NCI-H1417 (cell line): ENCODE measurements at regions not wholly inside any gene's neighbourhood (a gene's known extent, or its start where the extent isn't known, plus 50 kb on each side); places are given as distances from the start of the nearest gene placed in this dataset.

ENCODE experiments used
- DNase-seq, 3 experiments: peaks; one replicate each; lab custom pipeline; 2025; lab: John Stamatoyannopoulos, UW

DNA sequence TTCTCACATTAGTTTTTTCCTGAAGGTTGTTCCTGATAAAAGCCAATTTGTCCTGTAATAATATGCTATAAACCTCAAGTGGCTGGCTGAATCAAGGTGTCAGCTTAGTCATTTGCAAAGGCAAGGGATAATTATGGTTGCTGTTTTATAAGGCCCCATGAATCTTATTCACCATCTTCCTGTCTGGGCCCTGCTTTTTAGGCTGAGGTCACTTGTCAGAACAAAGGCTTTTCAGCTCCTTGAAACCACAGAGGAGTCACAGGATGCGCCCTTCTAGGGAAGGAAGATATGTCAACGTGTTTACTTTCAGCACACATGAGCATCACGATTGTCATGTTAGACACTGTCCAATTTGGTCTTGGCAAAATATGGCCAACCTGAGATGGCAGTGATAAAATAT, 64.8 kb upstream of the NAA20 start:
- peak in 2 of 3 experiments; percentile 61 to 92 for DNase-seq

DNA sequence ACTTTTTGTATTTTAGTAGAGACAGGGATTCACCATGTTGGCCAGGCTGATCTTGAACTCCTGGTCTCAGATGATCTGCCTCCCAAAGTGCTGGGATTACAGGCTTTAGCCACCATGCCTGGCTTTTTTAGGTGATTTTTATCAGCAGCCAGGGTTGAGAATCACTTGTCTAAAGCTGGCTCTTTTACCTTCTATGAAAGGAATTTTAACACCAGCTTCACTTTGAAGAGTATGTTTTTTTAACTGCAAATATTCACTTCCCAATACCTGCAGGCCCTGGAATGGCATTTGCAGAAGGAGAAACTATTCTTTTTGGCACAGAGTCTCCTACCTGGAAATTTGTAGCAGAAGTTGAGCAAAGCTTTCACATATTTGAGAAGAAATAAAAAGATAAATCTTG, 63.6 kb upstream of the NAA20 start:
- DNase-seq = no peak

DNA sequence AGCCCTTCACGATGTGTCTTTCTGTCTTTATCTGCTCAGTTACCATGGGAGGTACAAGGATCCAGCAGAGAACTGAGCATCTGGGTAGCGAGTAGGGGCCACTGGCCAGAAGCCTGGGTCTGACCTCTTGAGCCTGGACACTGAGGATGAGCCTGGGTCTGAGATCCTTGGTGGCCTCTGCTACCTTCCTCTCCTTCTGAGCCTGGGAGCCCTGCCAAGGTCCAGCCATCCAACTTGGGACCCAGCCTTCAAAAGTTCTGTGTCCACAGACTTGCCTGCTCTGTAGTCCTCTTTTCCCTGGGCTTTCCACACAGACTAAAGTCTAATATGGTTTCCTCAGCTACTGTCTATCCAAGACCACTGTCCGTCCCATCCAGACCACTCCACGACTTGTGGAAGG, 60.2 kb upstream of the NAA20 start:
- DNase-seq = no peak

DNA sequence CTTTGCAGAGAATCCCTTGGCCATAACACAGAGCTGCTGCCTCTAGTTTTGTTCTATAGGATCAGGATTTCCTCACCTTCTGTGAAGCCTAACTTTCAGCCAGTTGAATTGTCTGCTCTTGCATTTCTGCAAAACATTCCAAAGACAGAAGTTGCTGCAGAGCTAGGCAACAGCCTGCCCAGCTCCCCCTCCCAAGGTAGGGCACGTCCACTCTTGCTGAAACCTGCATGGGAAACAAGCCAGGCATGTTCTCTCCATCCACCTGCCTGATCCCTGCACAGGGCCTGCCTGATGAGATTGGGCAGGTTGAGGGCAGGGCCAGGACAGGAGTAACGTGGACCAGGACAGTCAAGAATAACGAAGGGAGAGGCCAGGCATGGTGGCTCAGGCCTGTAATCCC, 58.9 kb upstream of the NAA20 start:
- no peak for DNase-seq

DNA sequence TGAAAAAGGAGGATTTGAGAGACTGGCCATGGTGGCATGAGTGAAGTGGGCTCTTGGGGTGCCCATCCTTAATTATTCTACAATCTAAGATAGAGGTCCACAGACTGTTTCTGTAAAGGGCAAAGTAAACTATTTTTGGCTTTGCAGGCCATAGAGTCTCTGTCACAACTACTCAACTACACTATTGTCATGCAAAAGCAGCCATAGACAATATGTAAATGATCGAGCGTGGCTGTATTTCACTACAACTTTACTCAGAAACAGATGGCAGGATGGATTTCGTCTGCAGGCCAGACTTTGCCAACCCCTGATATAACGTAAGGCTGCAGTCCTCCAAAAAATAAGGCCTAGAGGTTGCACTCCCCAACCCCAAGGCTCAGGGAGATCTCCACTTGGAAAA, 58.2 kb upstream of the NAA20 start:
- no peak for DNase-seq

DNA sequence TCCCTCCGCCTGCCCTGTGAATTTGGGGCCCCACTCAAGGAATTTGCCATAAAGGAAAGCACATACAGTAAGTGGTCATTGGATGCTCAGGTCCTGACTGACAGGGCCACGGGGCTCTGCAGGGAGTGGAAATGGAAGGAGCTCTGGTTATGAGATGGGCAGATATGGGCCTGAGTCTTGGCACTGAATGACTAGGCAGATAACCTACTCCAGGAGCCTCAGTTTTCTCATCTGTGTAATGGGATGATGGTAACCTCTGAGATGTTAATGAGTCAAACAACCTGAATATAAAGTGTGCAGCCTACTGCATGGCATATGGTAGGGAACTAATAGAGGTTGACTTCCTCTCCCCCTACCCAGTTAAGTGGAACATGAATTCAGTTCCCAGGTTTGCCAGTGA, 56.4 kb upstream of the NAA20 start:
- DNase-seq = no peak

DNA sequence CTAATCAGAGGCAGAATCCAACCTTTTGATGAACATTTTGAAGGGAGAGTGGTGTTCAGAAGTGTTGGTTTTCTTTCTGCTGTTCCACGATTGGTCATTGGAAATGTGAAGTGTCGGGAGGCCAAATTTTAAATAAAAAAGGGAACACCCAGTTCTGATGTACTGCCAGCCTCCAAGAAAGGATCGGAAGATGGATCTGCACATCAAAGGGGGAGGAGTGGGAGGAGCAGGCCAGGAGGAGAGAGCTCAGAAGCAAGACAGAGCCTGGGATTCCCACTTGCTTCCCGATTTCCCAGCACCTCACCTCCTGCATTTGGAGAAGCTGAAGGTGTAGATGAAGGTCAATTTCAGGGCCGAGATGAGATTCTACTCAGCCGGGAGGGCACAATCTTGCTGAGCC, 55.9 kb upstream of the NAA20 start:
- DNase-seq = no peak

DNA sequence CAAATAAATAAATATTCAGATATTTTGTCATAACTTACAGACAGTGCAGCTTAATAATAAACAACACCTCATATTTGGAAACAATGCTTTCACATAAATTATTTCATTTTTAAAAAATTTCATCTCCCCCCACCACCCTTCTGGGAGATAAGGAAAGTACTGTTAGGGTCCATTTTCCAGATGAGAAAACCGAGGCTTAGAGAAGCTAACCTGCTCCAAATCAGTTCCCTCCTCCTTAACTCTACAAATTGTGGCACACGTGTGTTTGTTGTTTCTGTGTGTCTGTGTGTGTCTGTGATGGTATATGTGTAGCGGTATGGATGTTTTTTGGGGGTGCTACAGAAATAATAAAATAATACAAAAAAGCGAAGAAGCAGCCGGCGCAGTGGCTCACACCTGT, 54.2 kb upstream of the NAA20 start:
- no peak for DNase-seq

DNA sequence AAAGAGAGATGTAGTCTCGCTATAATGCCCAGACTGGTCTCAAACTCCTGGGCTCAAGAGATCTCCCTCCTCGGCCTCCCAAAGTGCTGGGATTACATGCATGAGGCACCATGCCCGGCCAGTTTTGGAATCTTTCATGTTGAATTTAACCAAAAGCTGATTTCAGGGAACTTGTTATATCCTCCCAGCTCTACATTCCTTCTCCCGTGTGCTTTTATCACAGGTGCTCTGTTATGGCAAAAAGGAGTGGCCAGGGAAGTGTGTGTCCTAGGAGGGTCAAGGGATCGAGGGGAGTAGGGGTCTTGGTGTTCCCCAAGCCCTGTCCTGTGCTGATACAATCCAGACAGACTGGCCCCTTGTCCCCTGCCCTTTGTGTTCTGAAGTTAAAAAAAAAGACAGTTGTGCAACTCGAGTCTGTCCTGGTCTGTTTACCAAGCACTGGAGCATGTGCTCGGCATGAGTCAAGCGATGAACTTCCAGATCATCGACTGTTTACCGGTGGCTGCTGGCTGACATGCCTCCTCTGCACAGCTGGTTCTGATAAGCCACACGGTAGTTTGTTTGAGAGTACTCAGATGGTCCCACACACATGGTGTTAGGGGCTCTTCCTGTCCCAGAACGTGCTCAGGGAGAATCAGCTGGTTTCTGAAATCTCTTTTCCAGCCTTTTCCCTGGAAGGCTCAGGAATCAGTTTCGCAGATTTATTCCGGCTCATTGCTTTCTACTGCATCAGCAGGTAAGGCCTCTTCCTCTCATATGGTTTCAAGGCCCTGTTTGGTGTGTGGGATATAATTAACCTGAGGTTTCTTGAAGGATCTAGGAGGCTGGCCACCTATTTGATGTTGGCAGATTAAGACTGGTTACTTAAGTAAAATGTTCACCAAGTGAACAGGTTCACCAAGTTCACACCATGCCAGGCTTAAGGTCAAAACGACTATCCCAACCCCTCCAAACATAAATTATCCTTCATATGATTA, 52.6 kb upstream of the NAA20 start:
- peak in 2 of 3 experiments; percentile 7 to 30 for DNase-seq

DNA sequence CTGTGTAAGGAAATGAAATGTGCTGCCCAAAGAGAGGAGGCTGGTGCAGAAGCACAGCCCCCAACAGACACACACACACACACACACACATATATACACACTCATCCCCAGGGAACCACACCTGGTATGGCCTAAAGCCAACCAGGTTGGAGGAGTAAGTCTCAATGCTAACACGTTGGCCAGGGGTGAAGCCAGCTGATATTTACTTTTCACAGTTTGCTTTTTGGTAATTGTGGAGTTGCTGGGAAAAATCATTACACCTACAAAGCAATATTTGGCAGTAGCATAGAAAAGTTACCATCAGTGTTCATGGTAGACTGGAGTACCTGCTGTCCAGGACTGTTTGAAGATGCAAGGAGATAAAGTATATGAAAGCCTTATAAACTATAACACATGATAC, 50.3 kb upstream of the NAA20 start:
- DNase-seq = peak in 2 of 3 experiments; percentile 74 to 91
